HUDEP-2 (cell line): ENCODE measurements at regions not wholly inside any gene's neighbourhood (a gene's known extent, or its start where the extent isn't known, plus 50 kb on each side); places are given as distances from the start of the nearest gene placed in this dataset.

Source experiments
- DNase-seq, 76 experiments: peaks; one replicate each; lab custom pipeline; 2025; ENCODE audit not compliant: unreplicated experiment in 76 of 76; lab: John Stamatoyannopoulos, UW

DNA sequence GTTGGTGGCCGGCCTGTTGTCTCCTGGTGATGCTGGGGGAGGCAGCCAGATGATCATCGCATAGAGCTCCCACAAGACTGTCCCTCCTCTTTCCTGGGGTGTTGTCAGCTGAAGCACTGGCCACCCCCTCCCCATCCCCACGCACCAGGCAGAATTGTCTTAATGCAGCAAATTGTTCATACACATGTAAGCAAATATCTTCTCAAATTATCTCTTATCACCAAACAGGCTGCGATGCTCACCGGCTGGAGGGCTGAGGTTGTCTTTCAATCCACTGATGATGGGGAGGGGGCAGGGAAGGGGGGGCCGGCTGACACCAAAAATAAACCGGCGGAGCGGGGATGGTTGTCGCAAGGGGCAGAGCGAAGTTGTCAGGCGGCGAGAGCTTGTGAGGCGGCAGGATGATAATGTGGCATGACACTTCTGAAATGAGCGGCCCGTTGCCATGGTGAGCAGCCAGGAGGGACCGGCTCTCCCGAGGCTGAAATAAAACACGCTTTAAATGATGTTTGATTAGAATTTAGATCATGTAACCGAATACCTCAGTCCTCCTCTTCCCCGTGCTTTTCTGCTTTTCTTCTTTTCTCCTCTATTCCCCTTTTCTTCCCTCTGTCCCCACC, 59.8 kb downstream of the MRM1 start:
- DNase-seq = peak in 7 of 76 experiments; percentile 2 to 39 (median 20)

DNA sequence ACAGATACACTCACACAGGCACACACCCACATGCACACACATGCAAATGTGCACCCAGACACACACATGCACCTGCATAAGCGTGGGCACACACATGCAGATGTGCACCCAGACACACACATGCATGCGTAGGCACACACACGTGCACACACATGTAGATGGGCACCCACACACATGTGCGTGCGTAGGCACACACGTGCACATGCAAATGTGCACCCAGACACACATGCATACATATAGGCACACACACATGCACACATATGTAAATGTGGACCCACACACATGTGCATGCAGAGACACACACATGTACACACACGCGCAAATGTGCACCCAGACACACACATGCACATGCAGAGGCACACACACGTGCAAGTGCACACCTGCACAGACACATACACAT, 60.3 kb downstream of the MRM1 start:
- no peak for DNase-seq

- DNase-seq = no peak
Observed at GRCh38 chr17:36665417-36665816, 64.0 kb downstream of the MRM1 start.

DNA sequence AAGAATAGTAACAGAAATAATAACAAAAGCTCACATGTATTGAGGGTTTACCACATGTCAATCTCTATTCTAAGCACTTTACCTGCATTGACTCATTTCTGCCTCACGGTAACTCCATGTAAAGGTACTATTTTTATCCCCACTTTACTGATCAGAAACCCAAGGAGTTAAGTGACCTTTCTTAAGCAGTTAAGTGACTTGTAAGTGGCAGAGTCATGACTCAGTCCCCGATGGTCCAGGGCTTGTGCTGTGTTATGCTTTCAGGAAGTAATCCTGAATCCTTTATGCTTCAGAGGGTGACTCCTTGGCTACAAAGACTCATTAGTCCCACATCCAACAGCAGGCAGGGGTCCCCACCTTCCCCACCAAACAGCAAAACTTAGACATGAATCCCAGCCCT, 66.5 kb downstream of the MRM1 start:
- no peak for DNase-seq

DNA sequence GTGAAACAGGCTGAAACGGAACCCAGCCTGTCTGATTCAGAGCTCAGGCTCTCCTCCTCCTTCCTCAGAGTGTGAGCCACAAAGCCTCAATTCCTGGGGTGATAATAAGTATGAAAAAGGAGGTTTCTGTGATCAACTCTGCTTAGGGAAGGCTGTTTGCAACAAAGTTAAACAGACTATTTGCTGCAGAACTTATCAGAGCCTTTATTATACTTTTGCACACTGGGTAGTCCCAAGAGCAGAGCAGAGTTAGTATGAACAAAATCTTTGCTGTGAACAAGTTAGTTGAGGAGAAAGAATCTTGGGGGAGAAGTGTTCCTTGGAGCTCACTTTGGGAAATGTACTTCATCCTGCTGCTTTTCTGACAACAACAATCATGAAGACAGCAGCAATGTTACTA, 67.4 kb downstream of the MRM1 start:
- no peak for DNase-seq

DNA sequence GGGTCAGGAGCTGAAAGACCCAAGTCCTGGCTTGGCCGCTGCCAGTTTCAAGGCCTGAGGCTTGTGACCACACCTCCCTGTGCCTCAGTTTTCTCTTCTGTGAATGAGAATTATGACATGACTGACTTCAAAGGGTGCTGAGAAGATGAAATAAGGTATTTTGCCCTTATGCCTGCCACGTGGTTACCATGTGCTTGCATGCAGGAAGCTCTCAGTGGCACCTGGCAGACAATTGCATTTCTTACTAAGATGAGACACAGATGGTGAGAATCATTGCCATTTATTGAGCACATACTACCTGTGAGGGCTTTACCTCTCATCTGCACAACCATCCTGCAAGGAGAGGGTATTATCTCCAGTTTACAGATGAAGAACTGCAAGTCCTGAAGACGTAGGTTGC, 69.8 kb downstream of the MRM1 start:
- no peak for DNase-seq

DNA sequence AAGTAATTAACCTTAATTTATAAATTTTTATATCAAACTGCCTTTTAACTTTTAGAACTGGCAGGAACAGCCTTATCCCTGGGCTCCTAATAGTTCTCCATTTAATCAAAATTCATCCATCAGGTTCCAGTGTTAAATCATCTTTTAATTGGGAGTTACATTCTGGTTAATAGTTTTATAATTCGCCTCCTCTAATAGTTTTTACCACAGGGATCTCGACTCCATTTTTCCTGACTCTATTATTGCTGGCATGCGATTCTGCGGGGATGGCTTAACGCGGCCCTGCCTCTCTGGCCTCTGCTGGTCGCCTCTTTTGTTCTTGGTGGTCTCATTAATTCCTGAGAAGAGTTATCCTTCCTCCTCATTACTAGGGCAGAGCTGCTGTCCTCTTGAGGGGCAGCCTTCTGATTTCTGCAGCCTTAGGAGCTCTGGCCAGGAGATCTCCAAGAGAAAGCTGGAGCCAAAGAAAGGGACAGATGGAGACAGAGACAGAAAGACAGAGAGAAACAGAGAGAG, 71.1 kb downstream of the MRM1 start:
- no peak for DNase-seq

GRCh38 chr17:36673068-36673467, 71.7 kb downstream of the MRM1 start:
- no peak for DNase-seq

GRCh38 chr17:36673637-36674277, 72.4 kb downstream of the MRM1 start:
- no peak for DNase-seq

- no peak for DNase-seq
Observed at GRCh38 chr17:36674278-36674650, 72.9 kb downstream of the MRM1 start.

DNA sequence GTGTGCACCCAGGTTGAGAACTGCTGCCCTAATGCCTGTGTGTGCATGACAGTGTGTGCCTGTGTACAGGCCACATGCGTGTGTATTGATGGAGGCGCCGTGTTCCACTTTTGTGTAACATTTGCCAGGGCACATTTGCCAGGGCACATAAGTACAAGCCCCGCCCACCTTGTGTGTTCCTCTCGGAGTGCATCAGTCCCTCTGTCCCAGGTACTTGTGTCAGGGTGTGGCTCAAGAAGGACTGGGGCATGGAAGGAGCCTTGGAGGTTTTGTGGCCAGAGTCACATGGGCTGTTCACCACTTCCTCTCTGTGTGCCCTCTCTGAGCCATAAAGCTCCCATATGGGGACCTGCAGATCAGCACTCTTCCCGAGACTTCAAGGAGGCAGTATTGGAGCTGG, 73.9 kb downstream of the MRM1 start:
- DNase-seq = no peak

- no peak for DNase-seq
Observed at GRCh38 chr17:36675786-36676185, 74.4 kb downstream of the MRM1 start.

GRCh38 chr17:36679815-36680467, 78.6 kb downstream of the MRM1 start:
- no peak for DNase-seq

- DNase-seq = no peak
Observed at GRCh38 chr17:36680701-36681202, 79.4 kb downstream of the MRM1 start.

DNA sequence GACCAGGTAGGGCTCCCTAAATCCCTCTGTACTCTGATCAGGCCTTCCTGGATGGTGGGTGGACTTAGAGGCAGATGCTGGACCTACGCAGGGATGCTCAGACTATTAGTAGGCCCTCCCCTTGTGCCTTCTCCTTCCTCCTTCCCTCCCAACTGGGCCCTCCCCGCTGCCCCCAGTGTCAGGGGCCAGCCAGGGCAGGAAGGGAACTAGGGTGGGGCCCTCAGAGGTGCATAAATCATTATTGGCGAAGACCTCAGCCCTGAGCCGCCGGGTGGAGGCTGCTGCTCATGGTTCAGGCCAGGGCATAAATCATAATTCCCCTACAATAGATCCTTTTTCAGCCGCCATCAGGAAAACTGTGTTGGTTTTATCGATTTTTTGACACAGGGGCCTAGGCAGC, 81.4 kb downstream of the MRM1 start:
- DNase-seq = no peak

DNA sequence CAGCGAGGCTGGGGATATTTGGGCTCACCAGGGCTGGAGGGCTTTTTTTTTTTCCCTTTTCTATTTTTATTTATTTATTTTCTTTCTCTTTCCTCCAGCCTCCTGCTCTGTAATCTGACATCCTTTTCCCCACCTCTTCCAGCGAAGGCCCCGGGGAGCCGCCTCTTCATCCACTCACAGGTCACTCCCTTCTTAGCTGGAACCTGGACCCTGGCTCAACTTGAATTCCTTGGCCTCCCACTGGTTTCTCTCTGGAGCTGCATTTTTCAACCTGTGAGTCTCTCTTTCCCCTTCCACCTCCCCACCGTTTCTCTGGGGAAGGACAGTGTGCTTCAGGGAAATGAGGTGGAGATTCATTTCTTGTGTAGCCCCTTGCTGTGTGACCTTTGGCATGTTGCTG, 82.0 kb downstream of the MRM1 start:
- no peak for DNase-seq

DNA sequence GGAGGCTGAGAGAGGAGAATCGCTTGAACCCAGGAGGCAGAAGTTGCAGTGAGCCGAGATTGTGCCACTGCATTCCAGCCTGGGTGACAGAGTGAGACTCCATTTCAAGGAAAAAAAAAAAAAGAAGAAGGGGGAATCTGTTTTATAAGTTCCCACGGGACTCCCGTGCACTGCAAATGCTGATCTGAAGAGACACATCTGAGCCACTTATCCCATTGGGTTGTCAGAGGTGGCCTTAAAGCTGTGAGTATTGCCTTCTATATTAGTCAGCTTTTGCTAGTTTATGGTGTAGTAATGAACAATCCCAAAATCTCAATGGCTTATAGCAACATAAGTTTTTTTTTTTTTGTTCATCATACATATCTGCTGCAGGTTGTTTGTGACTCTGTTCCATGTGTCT, 82.8 kb downstream of the MRM1 start:
- no peak for DNase-seq

GRCh38 chr17:36686123-36686669, 84.8 kb downstream of the MRM1 start:
- no peak for DNase-seq

GRCh38 chr17:36687736-36688135, 86.4 kb downstream of the MRM1 start:
- no peak for DNase-seq

- no peak for DNase-seq
Observed at GRCh38 chr17:36689089-36689667, 87.8 kb downstream of the MRM1 start.

GRCh38 chr17:36690190-36690589, 88.8 kb downstream of the MRM1 start:
- DNase-seq = no peak
